GM12872 (cell line): ENCODE measurements at regions not wholly inside any gene's neighbourhood (a gene's known extent, or its start where the extent isn't known, plus 50 kb on each side); places are given as distances from the start of the nearest gene placed in this dataset.

Experiments used
- TF ChIP-seq, protein P1 (sequence below): IDR thresholded peaks from 3 replicates; pipeline ENCODE4 v1.5.1; 2011; ENCODE audit warnings: low read depth, mild to moderate bottlenecking, low read length, moderate library complexity; ENCODE audit not compliant: insufficient read depth

DNA sequence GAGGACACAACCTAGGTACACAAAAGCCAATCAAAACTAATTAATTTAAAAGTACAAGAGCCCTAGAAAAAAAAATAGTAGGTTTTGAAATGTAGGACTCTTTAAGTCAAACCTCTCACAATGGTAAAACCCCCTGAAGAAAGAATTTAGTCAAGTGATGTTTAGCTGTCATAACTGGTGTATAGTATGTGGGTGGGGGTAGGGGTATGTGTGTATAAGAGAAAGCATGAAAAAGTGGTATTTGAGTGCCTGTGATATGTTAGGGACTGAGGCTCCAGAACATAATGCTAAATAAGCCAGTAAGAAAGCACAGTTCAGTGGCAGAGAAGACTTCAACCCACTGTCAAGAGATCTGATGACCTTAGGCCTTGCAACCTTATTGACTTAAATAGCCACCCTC is 507.9 kb downstream of the TTLL7 start:
- TF ChIP-seq, protein P1, sequence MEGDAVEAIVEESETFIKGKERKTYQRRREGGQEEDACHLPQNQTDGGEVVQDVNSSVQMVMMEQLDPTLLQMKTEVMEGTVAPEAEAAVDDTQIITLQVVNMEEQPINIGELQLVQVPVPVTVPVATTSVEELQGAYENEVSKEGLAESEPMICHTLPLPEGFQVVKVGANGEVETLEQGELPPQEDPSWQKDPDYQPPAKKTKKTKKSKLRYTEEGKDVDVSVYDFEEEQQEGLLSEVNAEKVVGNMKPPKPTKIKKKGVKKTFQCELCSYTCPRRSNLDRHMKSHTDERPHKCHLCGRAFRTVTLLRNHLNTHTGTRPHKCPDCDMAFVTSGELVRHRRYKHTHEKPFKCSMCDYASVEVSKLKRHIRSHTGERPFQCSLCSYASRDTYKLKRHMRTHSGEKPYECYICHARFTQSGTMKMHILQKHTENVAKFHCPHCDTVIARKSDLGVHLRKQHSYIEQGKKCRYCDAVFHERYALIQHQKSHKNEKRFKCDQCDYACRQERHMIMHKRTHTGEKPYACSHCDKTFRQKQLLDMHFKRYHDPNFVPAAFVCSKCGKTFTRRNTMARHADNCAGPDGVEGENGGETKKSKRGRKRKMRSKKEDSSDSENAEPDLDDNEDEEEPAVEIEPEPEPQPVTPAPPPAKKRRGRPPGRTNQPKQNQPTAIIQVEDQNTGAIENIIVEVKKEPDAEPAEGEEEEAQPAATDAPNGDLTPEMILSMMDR, result no peak

DNA sequence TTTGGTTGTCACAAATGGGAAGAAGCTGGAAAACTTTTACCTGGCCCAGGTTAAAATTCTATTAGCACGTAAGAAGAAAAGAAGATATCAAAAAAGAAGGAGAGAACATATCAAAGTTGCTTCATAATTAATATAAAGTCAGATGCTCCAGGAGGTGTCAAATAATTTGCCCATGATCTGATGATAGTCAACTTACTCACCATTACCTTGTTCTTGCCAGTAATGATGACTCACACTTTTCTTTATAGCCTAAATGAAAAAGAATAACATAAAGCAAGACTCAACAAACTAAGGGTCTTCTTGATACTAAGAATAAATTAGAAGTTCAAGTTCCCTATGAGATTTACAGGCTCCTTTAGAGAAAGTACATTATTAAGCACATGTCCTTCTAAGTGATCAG is 580.4 kb downstream of the TTLL7 start:
- TF ChIP-seq, protein P1, result no peak

DNA sequence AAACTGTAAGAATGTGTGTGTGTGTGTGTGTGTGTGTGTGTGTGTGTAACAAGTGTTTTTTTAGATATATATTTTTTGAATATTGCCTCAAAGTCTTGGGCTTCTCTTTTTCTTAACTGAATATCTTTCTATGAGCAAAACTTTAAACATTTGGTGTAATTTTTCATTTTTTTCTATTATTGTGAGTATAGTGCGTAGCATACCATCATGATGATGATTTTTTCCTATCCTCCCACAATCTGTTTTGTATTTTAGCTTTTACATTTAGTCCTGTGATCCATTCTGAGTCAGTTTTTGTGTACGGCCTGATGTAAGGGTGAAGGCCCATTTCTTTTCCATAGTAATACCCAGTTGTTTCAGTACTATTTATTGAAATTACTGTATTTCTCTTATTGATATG is 680.6 kb downstream of the TTLL7 start:
- TF ChIP-seq, protein P1, result no peak

DNA sequence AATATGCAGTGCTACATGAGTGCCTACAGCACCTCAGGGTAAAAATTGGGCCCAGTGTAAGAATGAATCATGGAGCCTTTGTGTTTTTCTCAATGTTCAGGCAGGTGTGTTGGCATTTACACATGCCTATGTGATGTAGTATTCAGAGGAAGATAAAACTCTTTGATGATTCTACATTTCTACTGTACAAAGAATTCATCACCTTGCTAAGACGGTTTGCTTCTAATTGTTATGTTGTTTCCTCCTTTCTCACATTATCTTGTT is 867.3 kb downstream of the TTLL7 start:
- TF ChIP-seq, protein P1, result no peak

DNA sequence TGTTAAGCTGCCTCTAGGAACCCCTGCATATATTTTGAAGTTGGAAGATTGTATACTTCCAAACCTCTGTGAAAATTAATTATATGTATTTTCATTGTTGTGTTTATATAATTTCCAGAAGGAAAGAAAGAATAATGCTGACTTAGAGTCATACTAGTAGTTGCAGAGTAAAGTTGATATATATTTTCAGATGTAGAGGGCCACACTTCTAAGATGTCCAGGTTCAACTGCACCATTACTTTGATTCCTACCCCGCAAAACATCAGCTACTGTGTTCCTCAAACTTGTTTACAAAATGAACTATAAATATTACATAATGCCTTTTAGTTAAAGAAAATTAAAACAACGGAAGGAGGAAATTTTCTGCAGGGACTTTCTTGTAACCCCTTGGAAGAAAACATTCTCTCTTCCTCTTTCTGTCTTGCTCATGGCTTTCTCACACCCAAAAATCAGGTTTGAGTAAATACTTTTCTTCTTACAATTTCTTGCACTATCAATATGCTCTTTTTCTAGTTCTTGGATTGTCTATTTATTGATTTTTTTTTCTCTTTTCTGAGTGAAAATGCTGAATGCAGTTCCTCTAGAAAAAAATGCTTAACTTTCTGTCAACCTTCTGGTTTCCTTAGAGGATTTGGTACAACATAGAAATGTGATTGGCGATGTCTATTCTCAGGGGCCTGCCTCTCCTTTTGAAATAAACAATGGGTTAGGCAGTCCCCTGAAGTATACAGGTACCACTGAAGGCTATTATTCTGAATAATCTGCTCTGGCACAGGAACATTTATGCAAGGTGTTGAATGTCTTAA is 867.8 kb downstream of the TTLL7 start:
- TF ChIP-seq, protein P1, result no peak

DNA sequence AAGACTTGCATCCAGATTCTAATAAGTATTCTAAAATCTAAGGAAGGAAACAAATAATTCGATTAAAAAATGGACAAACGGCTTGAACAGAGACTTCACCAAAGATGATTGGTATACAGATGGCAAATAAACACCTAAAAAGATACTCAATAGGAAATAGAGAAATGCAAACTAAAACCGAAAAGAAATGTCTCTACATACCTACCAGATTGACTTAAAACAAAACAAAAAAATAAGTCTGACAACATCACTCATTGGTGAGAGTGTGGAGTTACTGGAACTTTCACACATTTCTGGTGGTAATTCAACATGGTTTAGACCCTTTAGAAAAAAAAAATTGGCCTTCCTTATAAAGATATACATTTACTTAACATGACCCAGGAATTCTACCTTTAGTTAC is 869.8 kb downstream of the TTLL7 start:
- TF ChIP-seq, protein P1, result no peak

DNA sequence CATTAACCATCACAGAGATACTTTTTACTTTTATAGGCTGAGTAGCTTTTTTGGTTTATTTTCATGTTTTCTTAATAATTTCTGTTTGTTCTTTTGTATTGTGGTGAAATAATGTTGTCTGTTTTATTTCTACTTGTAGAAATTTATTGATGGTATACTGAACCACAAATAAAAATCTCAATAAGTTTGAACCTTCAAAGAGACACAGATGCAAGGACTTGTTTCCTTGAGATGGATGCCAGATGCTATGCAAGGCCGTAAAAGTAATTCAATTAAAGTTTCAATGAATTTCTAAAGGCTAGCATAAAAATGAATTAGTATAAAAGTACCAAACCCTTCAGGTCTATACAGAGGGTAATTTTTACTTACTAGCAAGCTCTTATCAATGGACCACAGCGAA is 873.5 kb downstream of the TTLL7 start:
- TF ChIP-seq, protein P1, result no peak
